ENCODE measurements at regions not wholly inside any gene's neighbourhood (a gene's known extent, or its start where the extent isn't known, plus 50 kb on each side); places are given as distances from the start of the nearest gene placed in this dataset.
"Not testable (repeated sequence)": the region's sequence is repeated elsewhere in the genome, so short reads cannot be mapped to it uniquely, and the experiment has no call there.

DNA sequence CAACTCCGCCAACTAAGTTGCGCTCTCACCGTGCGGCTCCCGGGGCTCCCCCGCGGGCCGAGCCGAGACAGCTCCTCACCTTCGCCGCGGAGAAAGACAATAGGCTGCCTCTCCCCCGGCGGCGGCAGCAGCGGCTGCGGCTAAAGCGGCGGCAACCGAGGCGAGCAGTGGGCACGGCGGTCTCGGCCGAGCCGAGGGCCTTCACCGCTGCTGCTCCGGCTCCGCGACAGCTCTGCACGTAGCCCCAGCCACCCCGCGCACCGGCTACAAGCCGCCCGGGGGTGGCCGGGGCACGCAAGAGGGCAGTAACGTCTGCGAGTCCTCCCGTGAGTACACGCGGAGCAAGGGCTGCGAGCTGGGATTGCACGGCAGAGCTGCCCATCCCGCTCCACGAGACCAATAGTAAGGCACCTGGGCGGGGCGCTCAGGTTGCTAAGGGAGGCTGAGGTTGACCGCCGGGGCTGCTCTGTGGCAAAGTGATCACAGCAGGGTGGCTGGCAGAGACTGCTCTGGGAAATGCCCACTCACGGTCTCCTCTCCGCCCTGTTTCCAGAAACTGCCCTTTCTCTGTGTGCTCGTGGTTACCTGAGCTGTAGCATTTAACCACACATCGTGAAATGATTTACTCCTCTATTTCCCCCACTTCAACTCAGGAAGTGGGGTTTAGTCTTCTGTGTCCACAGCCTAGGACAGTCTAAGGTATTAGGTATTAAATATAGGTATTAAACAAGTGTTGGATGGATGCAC is 145.8 kb upstream of the AKAP13 start:
- not testable (repeated sequence) for TF ChIP-seq POLR2A (IDR thresholded peaks at IDR 0.05; ENCODE audit: low read depth); EP300 (IDR thresholded peaks at IDR 0.05)
- TF ChIP-seq, protein P1, sequence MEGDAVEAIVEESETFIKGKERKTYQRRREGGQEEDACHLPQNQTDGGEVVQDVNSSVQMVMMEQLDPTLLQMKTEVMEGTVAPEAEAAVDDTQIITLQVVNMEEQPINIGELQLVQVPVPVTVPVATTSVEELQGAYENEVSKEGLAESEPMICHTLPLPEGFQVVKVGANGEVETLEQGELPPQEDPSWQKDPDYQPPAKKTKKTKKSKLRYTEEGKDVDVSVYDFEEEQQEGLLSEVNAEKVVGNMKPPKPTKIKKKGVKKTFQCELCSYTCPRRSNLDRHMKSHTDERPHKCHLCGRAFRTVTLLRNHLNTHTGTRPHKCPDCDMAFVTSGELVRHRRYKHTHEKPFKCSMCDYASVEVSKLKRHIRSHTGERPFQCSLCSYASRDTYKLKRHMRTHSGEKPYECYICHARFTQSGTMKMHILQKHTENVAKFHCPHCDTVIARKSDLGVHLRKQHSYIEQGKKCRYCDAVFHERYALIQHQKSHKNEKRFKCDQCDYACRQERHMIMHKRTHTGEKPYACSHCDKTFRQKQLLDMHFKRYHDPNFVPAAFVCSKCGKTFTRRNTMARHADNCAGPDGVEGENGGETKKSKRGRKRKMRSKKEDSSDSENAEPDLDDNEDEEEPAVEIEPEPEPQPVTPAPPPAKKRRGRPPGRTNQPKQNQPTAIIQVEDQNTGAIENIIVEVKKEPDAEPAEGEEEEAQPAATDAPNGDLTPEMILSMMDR (IDR thresholded peaks at IDR 0.05) = not testable (repeated sequence)
